ENCODE measurements at regions not wholly inside any gene's neighbourhood (a gene's known extent, or its start where the extent isn't known, plus 50 kb on each side); places are given as distances from the start of the nearest gene placed in this dataset.
"Not testable (repeated sequence)": the region's sequence is repeated elsewhere in the genome, so short reads cannot be mapped to it uniquely, and the experiment has no call there.

GRCh38 chr10:111648046-111648445 lies 535.5 kb downstream of the GPAM start:
- TF ChIP-seq, protein P1, sequence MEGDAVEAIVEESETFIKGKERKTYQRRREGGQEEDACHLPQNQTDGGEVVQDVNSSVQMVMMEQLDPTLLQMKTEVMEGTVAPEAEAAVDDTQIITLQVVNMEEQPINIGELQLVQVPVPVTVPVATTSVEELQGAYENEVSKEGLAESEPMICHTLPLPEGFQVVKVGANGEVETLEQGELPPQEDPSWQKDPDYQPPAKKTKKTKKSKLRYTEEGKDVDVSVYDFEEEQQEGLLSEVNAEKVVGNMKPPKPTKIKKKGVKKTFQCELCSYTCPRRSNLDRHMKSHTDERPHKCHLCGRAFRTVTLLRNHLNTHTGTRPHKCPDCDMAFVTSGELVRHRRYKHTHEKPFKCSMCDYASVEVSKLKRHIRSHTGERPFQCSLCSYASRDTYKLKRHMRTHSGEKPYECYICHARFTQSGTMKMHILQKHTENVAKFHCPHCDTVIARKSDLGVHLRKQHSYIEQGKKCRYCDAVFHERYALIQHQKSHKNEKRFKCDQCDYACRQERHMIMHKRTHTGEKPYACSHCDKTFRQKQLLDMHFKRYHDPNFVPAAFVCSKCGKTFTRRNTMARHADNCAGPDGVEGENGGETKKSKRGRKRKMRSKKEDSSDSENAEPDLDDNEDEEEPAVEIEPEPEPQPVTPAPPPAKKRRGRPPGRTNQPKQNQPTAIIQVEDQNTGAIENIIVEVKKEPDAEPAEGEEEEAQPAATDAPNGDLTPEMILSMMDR (IDR thresholded peaks at IDR 0.05; ENCODE audit: borderline replicate concordance, insufficient read depth, low read depth, low read length): no peak
- H3K4me3 ChIP-seq (ENCODE audit: low read depth, low read length): no peak overlapping the region

- not testable (repeated sequence) for H3K4me3 ChIP-seq (ENCODE audit: low read depth, low read length)
Measured at GRCh38 chr10:111649080-111649479, 534.5 kb downstream of the GPAM start.

DNA sequence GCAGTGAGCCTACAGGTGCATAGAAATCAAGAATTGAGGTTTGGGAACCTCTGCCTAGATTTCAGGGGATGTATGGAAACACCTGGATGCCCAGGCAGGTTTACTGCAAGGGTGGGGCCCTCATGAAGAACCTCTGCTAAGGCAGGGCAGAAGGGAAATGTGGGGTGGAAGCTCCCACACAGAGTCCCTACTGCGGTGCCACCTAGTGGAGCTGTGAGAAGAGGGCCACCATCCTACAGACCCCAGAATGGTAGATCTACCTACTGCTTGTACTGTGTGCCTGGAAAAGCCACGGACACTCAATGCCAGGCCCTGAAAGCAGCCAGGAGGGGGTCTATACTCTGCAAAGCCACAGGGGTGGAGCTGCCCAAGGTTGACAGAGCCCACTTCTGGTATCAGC lies 533.5 kb downstream of the GPAM start:
- TF ChIP-seq, protein P1 (IDR thresholded peaks at IDR 0.05; ENCODE audit: borderline replicate concordance, insufficient read depth, low read depth, low read length): no peak
- H3K4me3 ChIP-seq (ENCODE audit: low read depth, low read length): no peak overlapping the region

DNA sequence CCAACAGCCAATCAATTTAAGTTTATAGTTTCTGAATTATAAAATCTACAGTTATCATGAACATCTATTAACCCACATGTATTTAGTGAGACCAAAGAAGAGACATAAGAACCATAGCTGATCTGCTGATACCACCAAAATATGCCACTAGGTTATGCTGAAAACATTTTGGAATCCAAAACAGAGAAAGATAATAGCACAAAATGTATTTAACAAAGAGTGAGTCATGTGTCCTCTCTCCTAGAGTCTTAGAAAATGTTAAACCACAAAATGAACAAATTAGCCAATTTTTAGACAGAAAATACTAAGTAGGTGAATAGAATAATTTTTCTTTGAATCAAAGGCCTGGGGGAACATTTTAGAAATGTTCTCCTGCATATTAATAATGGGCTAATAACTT lies 527.5 kb downstream of the GPAM start:
- no peak overlapping the region for H3K4me3 ChIP-seq (ENCODE audit: low read depth, low read length)
- TF ChIP-seq, protein P1 (IDR thresholded peaks at IDR 0.05; ENCODE audit: borderline replicate concordance, insufficient read depth, low read depth, low read length): no peak

DNA sequence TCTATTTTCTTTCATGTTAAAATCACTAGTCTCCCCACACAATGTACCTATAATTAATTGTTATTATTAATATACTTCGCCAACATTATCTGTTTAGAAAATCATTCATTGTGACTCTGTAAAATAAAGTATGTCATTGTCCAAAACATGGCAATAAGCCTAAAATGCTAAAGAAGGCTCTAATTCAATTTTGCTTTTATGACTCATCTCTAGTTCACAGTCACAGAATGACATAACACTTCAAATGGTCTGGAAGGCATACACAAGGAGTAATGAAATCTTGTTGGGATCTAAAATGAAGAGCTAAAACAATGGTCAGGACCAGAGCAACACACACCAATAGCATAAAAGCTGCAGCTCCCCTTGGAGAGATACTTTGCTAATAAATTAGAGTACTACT lies 505.8 kb downstream of the GPAM start:
- no peak overlapping the region for H3K4me3 ChIP-seq (ENCODE audit: low read depth, low read length)
- TF ChIP-seq, protein P1 (IDR thresholded peaks at IDR 0.05; ENCODE audit: borderline replicate concordance, insufficient read depth, low read depth, low read length): no peak

DNA sequence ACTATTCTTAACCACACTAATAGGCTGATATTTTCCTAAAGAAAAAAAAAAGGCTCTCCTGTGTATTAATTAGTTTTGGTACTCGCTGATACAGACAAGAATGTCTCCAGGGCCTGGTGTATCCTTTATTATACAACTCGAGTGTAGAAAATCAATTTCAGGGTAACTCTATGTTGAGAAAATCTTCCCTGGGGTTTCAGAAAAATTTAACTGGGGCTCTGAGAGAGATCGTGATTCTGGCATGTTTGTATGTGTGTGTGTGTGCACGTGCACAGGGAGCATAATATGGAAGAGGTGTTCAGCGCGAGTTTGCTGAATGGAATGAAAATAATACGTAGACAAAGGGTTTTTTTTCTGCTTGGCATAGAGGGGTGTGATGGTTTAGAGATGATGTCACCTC lies 496.8 kb downstream of the GPAM start:
- TF ChIP-seq, protein P1 (IDR thresholded peaks at IDR 0.05; ENCODE audit: borderline replicate concordance, insufficient read depth, low read depth, low read length): no peak
- no peak overlapping the region for H3K4me3 ChIP-seq (ENCODE audit: low read depth, low read length)

DNA sequence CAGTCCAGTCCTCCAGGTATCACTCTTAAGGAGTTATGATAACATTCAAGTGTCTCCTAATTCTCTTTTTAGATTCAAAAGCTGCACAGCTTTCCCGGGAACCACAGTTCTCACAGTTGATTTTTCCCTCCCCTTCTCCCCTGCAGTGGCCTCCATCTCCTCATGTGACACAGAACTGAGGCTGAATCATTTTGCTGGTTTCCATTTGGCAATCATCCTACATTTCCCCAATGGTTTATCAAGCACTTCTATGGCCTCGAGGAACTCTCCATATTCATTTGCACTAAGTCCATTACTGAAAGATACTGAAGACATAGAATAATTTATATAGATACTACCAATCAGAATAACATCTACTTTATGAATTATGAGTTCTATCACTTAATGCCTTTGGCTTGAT lies 484.9 kb downstream of the GPAM start:
- TF ChIP-seq, protein P1 (IDR thresholded peaks at IDR 0.05; ENCODE audit: borderline replicate concordance, insufficient read depth, low read depth, low read length): no peak
- H3K4me3 ChIP-seq (ENCODE audit: low read depth, low read length): no peak overlapping the region

GRCh38 chr10:111703986-111704385 lies 479.6 kb downstream of the GPAM start:
- TF ChIP-seq, protein P1 (IDR thresholded peaks at IDR 0.05; ENCODE audit: borderline replicate concordance, insufficient read depth, low read depth, low read length): no peak
- H3K4me3 ChIP-seq (ENCODE audit: low read depth, low read length): no peak overlapping the region
